ENCODE measurements at regions not wholly inside any gene's neighbourhood (a gene's known extent, or its start where the extent isn't known, plus 50 kb on each side); places are given as distances from the start of the nearest gene placed in this dataset.

DNA sequence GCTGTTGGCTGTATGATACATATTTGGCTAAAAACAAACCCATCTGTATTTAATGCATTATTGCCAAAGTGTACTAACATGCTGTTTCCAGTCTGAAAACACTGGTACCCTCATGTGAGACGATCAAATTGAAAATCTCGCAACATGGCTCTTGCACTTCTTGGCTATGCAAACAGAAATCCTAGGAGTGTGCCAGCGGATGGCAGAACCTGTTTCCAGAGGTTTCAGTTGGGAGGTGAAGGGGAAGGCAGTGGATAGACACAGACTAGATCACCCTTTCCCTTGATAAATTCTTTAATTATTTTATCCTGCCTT is 350.3 kb downstream of the TUSC7 start:
- no peak overlapping the region for H2AFZ ChIP-seq

GRCh38 chr3:117063930-117064329 is 354.4 kb downstream of the TUSC7 start:
- DNase-seq (ENCODE audit: low spot score), result no peak
- Mint-ChIP-seq H3K9me3 (no peaks in the 10 kb centered on the region), H3K27ac (no peak overlapping the region), H3K36me3 (ENCODE audit: low read depth) (no peaks in the 10 kb centered on the region), H3K4me1 (peaks cover 26% of the 10 kb centered on the region), H3K27me3 (ENCODE audit: insufficient read depth, low read depth, poor library complexity) (no peaks in the 10 kb centered on the region), H3K4me3 (no peak overlapping the region)
- H3K27me3 ChIP-seq (ENCODE audit: insufficient read depth), result no peaks in the 10 kb centered on the region
- H3K4me3 ChIP-seq, result no peak overlapping the region
- no peaks in the 10 kb centered on the region for H3F3A ChIP-seq (replicated peaks; ENCODE audit: low read depth)
- no peak overlapping the region for H3K4me2 ChIP-seq
- H3K9me2 ChIP-seq (ENCODE audit: insufficient read depth), result no peaks in the 10 kb centered on the region
- no peaks in the 10 kb centered on the region for H3K36me3 ChIP-seq (ENCODE audit: insufficient read depth)
- no peak overlapping the region for H2AFZ ChIP-seq
- H3K4me1 ChIP-seq (ENCODE audit: insufficient read depth), result peaks cover 29% of the 10 kb centered on the region
- H3K79me2 ChIP-seq (replicated peaks; ENCODE audit: insufficient read depth), result no peaks in the 10 kb centered on the region
- ATAC-seq, result no peak
- H4K20me1 ChIP-seq (replicated peaks; ENCODE audit: insufficient read depth), result no peaks in the 10 kb centered on the region
- no peak overlapping the region for H3K27ac ChIP-seq (ENCODE audit: low read depth)
- TF ChIP-seq REST (IDR thresholded peaks at IDR 0.05; ENCODE audit: unreplicated experiment), result no peak
- no peak for TF ChIP-seq STAT1 (IDR thresholded peaks at IDR 0.05; ENCODE audit: unreplicated experiment)

More for the DNA sequence above, 350.3 kb downstream of the TUSC7 start:
- H3K9me3 Mint-ChIP-seq, result no peaks in the 10 kb centered on the region
- H3K27ac ChIP-seq (ENCODE audit: low read depth), result no peak overlapping the region
- no peak for TF ChIP-seq REST (IDR thresholded peaks at IDR 0.05; ENCODE audit: unreplicated experiment)
- TF ChIP-seq, protein P1, sequence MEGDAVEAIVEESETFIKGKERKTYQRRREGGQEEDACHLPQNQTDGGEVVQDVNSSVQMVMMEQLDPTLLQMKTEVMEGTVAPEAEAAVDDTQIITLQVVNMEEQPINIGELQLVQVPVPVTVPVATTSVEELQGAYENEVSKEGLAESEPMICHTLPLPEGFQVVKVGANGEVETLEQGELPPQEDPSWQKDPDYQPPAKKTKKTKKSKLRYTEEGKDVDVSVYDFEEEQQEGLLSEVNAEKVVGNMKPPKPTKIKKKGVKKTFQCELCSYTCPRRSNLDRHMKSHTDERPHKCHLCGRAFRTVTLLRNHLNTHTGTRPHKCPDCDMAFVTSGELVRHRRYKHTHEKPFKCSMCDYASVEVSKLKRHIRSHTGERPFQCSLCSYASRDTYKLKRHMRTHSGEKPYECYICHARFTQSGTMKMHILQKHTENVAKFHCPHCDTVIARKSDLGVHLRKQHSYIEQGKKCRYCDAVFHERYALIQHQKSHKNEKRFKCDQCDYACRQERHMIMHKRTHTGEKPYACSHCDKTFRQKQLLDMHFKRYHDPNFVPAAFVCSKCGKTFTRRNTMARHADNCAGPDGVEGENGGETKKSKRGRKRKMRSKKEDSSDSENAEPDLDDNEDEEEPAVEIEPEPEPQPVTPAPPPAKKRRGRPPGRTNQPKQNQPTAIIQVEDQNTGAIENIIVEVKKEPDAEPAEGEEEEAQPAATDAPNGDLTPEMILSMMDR (conservative IDR thresholded peaks at IDR 0.05; ENCODE audit: low read depth in 2 of 2), result no peak
- peaks cover 45% of the 10 kb centered on the region for H3K4me1 ChIP-seq (ENCODE audit: insufficient read depth)
- H3K4me2 ChIP-seq, result peak overlapping the region; percentile 56
- H4K20me1 ChIP-seq (replicated peaks; ENCODE audit: insufficient read depth), result no peaks in the 10 kb centered on the region
- no peaks in the 10 kb centered on the region for H3K36me3 ChIP-seq (ENCODE audit: insufficient read depth)
- no peak overlapping the region for H3K4me3 Mint-ChIP-seq
- H3K27me3 Mint-ChIP-seq (ENCODE audit: insufficient read depth, low read depth, poor library complexity), result no peaks in the 10 kb centered on the region
- H3K9me2 ChIP-seq (ENCODE audit: insufficient read depth), result no peaks in the 10 kb centered on the region
- peak overlapping the region; percentile 6; the same call in 1 of the 2 replicates for H3K4me3 ChIP-seq
- H3K27me3 ChIP-seq (ENCODE audit: insufficient read depth), result no peaks in the 10 kb centered on the region
- H3K4me1 Mint-ChIP-seq, result peaks cover 40% of the 10 kb centered on the region
- peak; percentile 51; the same call in 2 of the 3 replicates for ATAC-seq
- no peaks in the 10 kb centered on the region for H3K36me3 Mint-ChIP-seq (ENCODE audit: low read depth)
- no peaks in the 10 kb centered on the region for H3F3A ChIP-seq (replicated peaks; ENCODE audit: low read depth)
- peak; percentile 29 for DNase-seq (ENCODE audit: low spot score)
- H3K79me2 ChIP-seq (replicated peaks; ENCODE audit: insufficient read depth), result no peaks in the 10 kb centered on the region
- H3K27ac Mint-ChIP-seq, result no peak overlapping the region

Data from GM23338 (cell line).